ENCODE measurements at regions not wholly inside any gene's neighbourhood (a gene's known extent, or its start where the extent isn't known, plus 50 kb on each side); places are given as distances from the start of the nearest gene placed in this dataset.
A peak's percentile ranks its signal among the peaks of the same experiment; 100 is the strongest.
"Not testable (repeated sequence)": the region's sequence is repeated elsewhere in the genome, so short reads cannot be mapped to it uniquely, and the experiment has no call there.

DNA sequence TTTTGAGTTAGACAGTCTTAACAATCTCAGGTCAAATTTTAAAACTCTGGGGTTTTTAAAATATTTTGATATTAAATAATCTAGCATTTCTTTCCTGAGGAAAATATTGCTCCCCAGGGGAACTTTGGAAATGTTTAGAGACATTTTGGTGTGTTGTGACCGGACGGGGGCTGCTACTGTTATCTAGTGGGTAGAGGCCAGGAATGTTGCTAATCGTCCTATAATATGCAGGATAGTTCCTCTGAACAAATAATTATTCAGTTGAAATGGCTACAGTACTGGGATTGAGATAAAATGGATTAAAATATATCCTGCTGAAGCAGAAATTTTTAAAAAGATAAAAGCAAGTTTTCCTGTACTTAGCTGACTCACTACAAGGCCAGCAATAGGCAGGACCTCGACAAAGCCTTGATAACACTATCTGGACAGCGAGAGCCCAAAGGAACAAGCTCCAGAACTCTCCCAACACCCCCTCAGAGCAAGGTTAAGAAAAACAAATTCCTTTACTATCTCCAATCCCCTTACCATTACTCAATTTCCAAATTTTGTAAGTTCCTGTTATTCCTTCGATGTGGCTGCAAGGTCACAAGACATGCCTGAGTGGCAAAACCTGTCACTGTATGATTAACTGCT, 1407.4 kb downstream of the SUCLG1 start:
- DNase-seq (ENCODE audit: low spot score) = no peak

- DNase-seq (ENCODE audit: low spot score) = no peak
Measured at GRCh38 chr2:83042053-83042452, 1417.0 kb downstream of the SUCLG1 start.

- no peak for DNase-seq (ENCODE audit: low spot score)
Measured at GRCh38 chr2:83022631-83023210, 1436.4 kb downstream of the SUCLG1 start.

DNA sequence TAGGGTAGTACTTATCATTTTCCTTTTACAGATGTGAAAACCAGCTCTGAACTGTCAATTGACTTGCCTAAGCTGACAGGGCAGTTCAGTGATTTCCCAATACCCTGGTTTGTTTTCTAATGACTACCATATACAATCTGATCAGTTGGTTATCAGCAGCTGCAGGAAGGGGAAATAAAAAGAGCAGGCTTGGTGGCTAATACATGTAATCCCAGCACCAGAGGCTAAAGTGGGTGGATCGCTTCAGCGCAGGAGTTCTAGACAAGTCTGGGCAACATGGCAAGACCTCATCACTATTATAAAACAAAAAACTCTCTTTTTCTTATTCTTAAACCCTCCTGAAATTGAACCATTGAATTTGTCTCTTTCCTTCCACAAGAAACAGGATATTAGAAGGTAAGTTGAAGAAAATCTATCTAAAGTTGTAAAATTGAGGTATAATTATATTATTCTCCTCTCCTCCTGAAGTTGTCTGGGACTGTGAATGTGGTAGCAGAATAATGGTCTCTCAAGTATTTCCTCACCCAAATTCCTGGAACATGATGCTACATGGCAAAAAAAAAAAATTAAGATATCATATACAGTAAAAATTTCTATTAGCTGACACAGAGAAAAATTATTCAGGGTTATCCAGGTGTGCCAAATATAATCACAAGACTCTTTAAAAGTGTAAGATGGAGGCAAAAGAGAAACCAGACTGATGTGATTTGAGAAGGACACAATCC, 1441.6 kb downstream of the SUCLG1 start:
- no peak for DNase-seq (ENCODE audit: low spot score)

DNA sequence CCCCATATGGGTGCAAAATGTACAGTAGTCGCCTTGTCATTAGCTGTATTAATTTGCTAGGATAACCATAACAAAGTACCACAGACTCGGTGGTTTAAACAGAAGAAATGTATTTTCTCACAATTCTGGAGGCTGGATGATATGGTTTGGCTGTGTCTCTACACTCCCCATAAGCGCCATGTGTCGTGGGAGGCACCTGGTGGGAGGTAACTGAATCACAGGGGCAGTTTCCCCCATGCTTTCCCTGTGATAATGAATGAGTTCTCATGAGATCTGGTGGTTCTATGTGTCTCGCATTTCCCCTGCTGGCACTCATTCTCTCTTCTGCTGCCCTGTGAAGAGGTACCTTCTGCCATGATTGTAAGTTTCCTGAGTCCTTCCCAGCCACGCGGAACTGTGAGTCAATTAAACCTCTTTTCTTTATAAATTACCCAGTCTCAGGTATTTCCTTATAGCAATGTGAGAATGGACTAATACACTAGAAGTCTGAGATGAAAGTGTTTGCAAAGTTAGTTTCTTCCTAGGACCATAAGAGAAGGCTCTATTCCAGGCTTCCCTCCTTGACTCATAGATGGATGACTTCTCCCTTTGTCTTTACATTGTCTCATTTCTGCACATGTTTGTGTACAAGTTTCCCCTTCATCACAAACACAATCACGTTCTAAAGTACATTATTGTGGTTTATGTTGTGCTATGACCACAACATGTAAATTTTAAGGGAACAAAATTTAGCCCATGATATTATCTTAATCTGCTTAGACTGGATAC, 1442.6 kb downstream of the SUCLG1 start:
- DNase-seq (ENCODE audit: low spot score) = peak; percentile 4

DNA sequence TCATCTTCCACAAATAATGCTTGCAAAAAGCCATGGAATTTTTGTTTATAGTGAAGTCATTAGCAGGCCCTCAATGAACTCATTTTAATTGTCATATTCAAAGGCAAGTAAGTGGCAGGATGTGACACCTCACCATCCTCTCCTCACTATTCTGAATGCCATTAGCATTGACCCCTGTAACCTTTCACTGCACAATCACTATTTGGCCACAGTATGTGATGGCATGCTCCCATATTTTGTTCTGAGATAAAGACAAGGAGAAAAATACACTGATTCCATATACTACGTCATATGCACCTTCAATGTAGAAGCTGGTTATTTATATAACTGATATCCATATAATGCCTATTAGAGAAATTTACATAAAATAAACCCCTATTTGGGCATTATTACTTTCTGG, 1443.2 kb downstream of the SUCLG1 start:
- DNase-seq (ENCODE audit: low spot score) = peak; percentile 47

DNA sequence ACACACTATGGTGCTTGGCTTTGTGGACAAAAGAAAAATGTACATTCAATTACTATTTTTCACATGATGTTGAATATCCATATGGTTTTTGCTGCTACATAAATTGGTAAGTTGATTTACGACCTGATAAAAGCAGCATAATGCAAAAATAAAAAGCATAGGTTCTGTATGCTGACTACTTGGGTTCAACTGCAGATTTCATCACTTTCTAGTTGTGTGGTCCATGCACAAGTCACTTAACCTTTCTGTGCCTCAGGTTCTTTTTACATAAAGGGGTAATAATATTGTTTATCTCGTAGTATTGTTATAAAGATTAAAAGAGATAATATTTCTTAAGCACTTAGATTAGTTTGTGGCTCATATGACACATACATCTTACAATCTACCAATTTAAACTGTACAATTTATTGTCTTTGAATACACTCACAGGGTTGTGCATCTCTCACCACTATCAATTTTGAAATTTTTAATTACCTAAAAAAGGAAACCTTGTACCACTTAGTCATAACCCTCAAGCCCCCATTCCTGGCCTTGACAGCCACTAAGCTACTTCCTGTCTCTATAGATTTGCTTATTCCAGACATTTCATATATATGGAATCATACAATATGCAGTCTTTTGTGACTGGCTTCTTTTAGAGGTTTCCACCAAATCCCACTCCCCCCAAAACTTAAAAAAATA, 1443.9 kb downstream of the SUCLG1 start:
- peak; percentile 44 for DNase-seq (ENCODE audit: low spot score)

GRCh38 chr2:83014462-83014861, 1444.6 kb downstream of the SUCLG1 start:
- DNase-seq (ENCODE audit: low spot score) = no peak

DNA sequence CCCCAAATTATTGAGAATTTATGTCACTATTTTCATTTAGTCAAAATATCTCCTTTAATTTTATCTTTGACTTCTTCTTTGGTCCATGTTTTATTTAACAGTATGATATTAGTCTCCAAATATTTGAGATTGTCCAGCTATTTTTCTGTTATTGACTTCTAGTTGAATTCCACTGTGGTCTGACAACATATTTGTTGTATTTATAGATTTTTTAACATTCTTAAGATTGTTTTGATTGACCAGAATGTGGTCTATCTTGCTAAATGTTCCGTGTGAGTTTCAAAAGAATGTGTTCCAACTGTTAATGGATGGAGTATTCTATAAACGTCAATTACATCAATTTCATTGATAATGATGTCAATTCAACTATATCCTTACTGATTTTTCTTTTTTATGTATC, 1452.1 kb downstream of the SUCLG1 start:
- no peak for DNase-seq (ENCODE audit: low spot score)

GRCh38 chr2:83003555-83003954, 1455.5 kb downstream of the SUCLG1 start:
- DNase-seq (ENCODE audit: low spot score) = no peak

- DNase-seq (ENCODE audit: low spot score) = no peak
Measured at GRCh38 chr2:83002706-83003105, 1456.4 kb downstream of the SUCLG1 start.

- DNase-seq (ENCODE audit: low spot score) = no peak
Measured at GRCh38 chr2:82998781-82999180, 1460.3 kb downstream of the SUCLG1 start.

DNA sequence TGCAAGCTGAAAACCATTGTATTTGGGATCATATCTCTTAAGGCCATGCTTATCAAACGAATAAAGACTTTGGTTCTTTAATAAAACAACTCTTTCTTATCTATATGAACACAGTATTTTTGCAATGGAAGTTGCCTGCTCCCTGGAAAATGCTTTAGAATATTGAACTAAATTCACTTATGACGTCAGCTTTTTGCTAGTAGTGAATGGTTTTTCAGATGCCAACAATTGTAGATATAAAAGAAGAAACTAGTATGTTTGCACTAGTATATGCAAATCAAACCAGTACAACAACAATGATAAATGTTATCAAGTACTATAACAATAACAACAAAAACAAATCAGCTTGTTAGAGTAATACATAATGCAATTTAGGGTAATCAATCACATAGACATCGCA, 1462.9 kb downstream of the SUCLG1 start:
- no peak for DNase-seq (ENCODE audit: low spot score)

DNA sequence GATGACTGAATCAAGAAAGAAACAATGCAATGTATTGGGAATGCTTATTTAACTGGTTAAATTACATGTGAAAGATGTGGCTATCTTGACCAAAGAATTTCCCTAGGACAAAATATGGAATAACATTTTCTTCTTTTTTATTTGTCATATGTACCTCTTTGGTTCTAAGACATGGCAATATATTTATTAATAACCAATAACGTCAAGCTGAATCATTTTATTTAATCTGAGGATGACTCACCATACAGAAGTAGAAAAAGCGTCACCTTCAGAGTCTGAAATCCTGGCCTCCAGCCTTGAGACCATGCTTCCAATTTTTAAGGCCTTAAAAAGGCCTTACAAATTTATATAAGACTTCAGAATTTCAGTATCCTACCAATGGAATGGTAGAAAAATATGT, 1464.9 kb downstream of the SUCLG1 start:
- no peak for DNase-seq (ENCODE audit: low spot score)

DNA sequence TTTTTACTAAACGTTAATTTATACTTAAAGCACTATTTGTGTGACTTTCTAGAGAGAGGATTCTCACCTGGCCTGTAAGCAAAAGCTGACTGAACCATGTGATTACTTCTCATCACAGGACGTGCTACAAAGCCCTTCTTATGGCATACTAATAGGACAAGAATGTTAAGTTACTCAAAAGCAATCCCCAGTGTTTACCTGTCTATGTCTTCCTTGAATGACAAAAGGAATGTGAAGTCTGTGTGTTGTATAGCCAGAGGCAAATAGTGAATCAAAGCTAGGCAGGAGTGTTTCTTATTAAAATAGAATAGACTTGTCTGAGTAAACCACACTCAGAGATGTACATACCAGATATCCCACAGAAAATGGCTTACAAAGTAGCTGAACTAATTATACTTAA, 1465.5 kb downstream of the SUCLG1 start:
- DNase-seq (ENCODE audit: low spot score) = no peak

DNA sequence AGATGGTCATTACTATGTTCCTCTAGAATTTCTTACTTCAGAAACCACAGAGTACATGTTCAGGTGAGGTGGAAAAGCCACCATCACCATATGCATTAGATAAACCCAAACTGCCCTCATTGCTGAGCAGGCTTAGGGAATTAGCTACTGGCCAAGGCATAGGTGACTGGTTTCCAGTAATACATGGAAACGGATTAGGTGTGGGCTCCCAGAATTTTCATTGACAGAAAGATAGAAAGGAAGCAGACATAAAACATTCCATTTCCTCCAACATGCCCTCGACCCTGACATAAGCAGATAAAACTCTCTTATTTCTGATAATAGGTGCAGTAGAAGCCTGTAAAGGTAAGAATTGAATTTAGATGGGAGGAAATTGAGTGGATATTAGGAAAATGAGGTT, 1466.1 kb downstream of the SUCLG1 start:
- DNase-seq (ENCODE audit: low spot score) = no peak

DNA sequence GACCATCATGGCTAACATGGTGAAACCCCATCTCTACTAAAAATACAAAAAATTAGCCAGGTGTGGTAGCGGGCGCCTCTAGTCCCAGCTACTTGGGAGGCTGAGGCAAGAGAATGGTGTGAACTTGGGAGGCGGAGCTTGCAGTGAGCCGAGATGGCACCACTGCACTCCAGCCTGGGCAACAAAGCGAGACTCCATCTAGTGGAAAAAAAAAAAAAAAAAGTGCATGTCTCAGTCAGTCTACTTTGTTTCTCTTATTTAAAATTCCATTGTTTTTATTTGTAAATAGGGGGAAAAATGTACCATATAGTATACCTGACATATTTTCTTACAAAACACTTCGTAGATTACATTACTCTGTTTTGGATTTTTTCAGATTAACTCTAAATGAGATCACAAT, 1471.4 kb downstream of the SUCLG1 start:
- DNase-seq (ENCODE audit: low spot score) = not testable (repeated sequence)

- DNase-seq (ENCODE audit: low spot score) = no peak
Measured at GRCh38 chr2:82986899-82987298, 1472.2 kb downstream of the SUCLG1 start.

- no peak for DNase-seq (ENCODE audit: low spot score)
Measured at GRCh38 chr2:82985572-82986197, 1473.4 kb downstream of the SUCLG1 start.

- no peak for DNase-seq (ENCODE audit: low spot score)
Measured at GRCh38 chr2:82968358-82968757, 1490.7 kb downstream of the SUCLG1 start.

DNA sequence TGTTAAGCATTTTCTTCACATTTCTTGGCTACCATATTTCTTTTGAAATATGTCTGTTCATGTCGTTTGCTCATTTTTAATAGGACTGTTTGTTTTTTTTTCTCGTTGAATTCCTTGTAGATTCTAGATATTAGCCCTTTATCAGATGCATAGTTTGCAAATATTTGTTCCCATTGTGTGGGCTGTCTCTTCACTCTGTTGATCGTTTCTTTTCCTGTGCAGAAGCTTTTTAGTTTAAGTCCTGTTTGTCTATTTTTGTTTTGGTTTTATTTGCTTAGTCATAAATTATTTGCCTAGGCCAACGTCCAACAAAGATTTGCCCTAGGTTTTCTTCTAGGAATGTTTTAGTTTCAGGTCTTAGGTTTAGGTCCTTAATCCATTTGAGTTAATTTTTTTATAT, 1494.7 kb downstream of the SUCLG1 start:
- DNase-seq (ENCODE audit: low spot score) = no peak

GRCh38 chr2:82959727-82960126, 1499.4 kb downstream of the SUCLG1 start:
- no peak for DNase-seq (ENCODE audit: low spot score)

All from kidney capillary endothelial cell (primary cell).